Fibroblast of lung (primary cell): ENCODE measurements at regions not wholly inside any gene's neighbourhood (a gene's known extent, or its start where the extent isn't known, plus 50 kb on each side); places are given as distances from the start of the nearest gene placed in this dataset.

Experiments used
- DNase-seq, 2 donors: peaks; one replicate each; pipeline versions ENCODE4 v3.0.0 to v3.0.0-alpha.2; 2010; ENCODE audit warnings: low read depth in 2 of 2
- H2AFZ ChIP-seq: 2 replicates; pipeline ENCODE4 v1.5.1; 2012; ENCODE audit warnings: low read length, control low read depth, inconsistent platforms
- H3K27ac ChIP-seq: 2 replicates; pipeline ENCODE4 v1.5.1; 2011; ENCODE audit warnings: low read length, control low read depth; ENCODE audit not compliant: insufficient read depth
- H3K27me3 ChIP-seq: 2 replicates; pipeline ENCODE4 v1.5.1; 2011; ENCODE audit warnings: mild to moderate bottlenecking, low read length; ENCODE audit not compliant: control insufficient read depth, insufficient read depth
- H3K36me3 ChIP-seq: 2 replicates; pipeline ENCODE4 v1.5.1; 2011; ENCODE audit warnings: low read length; ENCODE audit not compliant: control insufficient read depth, insufficient read depth
- H3K4me1 ChIP-seq: 2 replicates; pipeline ENCODE4 v1.5.1; 2011; ENCODE audit warnings: low read length; ENCODE audit not compliant: control insufficient read depth, insufficient read depth; ENCODE audit errors: extremely low read depth
- H3K4me2 ChIP-seq: 2 replicates; pipeline ENCODE4 v1.5.1; 2011; ENCODE audit warnings: low read length, control low read depth; ENCODE audit not compliant: insufficient read depth; ENCODE audit errors: extremely low read depth
- H3K4me3 ChIP-seq, 4 experiments: fragments of 200-600 bp in 1 of 4; sonication (generic) in 1 of 4; replicated peaks in 1 of 4; 2 replicates each; pipeline ENCODE4 v1.5.1; 2011 to 2016; ENCODE audit warnings: low read length in 4 of 4, low read depth in 3 of 4, mild to moderate bottlenecking in 3 of 4, control low read depth in 2 of 4, inconsistent platforms in 1 of 4, mixed read lengths in 1 of 4; ENCODE audit not compliant: insufficient read depth in 1 of 4; ENCODE audit errors: control extremely low read depth in 1 of 4
- H3K79me2 ChIP-seq: 2 replicates; pipeline ENCODE4 v1.5.1; 2012; ENCODE audit warnings: mild to moderate bottlenecking, low read length, inconsistent platforms; ENCODE audit not compliant: control insufficient read depth, insufficient read depth
- H3K9ac ChIP-seq: 2 replicates; pipeline ENCODE4 v1.5.1; 2011; ENCODE audit warnings: mild to moderate bottlenecking, low read length, control low read depth; ENCODE audit not compliant: insufficient read depth
- H3K9me3 ChIP-seq: 2 replicates; pipeline ENCODE4 v1.5.1; 2012; ENCODE audit warnings: low read depth, low read length; ENCODE audit not compliant: control insufficient read depth, insufficient read depth
- H4K20me1 ChIP-seq: 2 replicates; pipeline ENCODE4 v1.5.1; 2011; ENCODE audit warnings: low read length; ENCODE audit not compliant: control insufficient read depth, insufficient read depth; ENCODE audit errors: extremely low read depth
- CTCF ChIP-seq, 2 donors: IDR thresholded peaks in 1 of 2; conservative IDR thresholded peaks in 1 of 2; 1 replicate in 1 of 2; 2 replicates in 1 of 2; pipeline ENCODE4 v1.5.1; 2011 to 2012; ENCODE audit warnings: low read length in 2 of 2, control low read depth in 1 of 2, inconsistent platforms in 1 of 2, low read depth in 1 of 2, mild to moderate bottlenecking in 1 of 2
- EZH2 ChIP-seq: IDR thresholded peaks from 2 replicates; pipeline ENCODE4 v1.5.1; 2012; ENCODE audit warnings: low read length, control low read depth, mild to moderate bottlenecking; ENCODE audit errors: missing control alignments

- Histone ChIP-seq H2AFZ (no peak overlapping the region), H3K4me1 (no peaks in the 10 kb centered on the region), H3K27ac (no peak overlapping the region), H3K36me3 (no peaks in the 10 kb centered on the region), H3K4me2 (no peak overlapping the region), H3K4me3 (no peak overlapping the region), H3K9ac (no peak overlapping the region), H3K27me3 (no peaks in the 10 kb centered on the region), H3K79me2 (no peaks in the 10 kb centered on the region), H3K9me3 (no peaks in the 10 kb centered on the region), H4K20me1 (no peaks in the 10 kb centered on the region)
- DNase-seq: peak in 1 of 2 donors; percentile 5
- TF ChIP-seq EZH2 (no peak), CTCF (conservative IDR thresholded peaks at IDR 0.05 in 1 of 2, IDR thresholded peaks at IDR 0.05 in 1 of 2; ENCODE audit: low read depth in 1 of 2, low read length in 2 of 2) (no peak)
These were observed 112.3 kb downstream of the TTC6 start for GRCh38 chr14:37707716-37708115.

- Histone ChIP-seq H3K79me2 (no peaks in the 10 kb centered on the region), H3K27me3 (no peaks in the 10 kb centered on the region), H4K20me1 (no peaks in the 10 kb centered on the region), H3K9me3 (no peaks in the 10 kb centered on the region), H2AFZ (no peak overlapping the region), H3K4me2 (no peak overlapping the region), H3K9ac (no peak overlapping the region), H3K27ac (no peak overlapping the region), H3K36me3 (no peaks in the 10 kb centered on the region), H3K4me1 (no peaks in the 10 kb centered on the region), H3K4me3 (no peak overlapping the region)
- TF ChIP-seq EZH2: no peak
- no peak for TF ChIP-seq CTCF (conservative IDR thresholded peaks at IDR 0.05 in 1 of 2, IDR thresholded peaks at IDR 0.05 in 1 of 2; ENCODE audit: low read depth in 1 of 2, low read length in 2 of 2)
- peak in 1 of 2 donors; percentile 68 for DNase-seq
These were observed 113.1 kb downstream of the TTC6 start for GRCh38 chr14:37708481-37708880.

GRCh38 chr14:37709419-37710195, 114.2 kb downstream of the TTC6 start:
- Histone ChIP-seq H3K79me2 (no peaks in the 10 kb centered on the region), H3K4me3 (no peak overlapping the region), H3K9me3 (no peaks in the 10 kb centered on the region), H2AFZ (no peak overlapping the region), H4K20me1 (no peaks in the 10 kb centered on the region), H3K27me3 (no peaks in the 10 kb centered on the region), H3K27ac (no peak overlapping the region), H3K9ac (no peak overlapping the region), H3K4me1 (no peaks in the 10 kb centered on the region), H3K4me2 (no peak overlapping the region), H3K36me3 (no peaks in the 10 kb centered on the region)
- DNase-seq: peak; percentile 17 to 53
- TF ChIP-seq EZH2 (no peak), CTCF (conservative IDR thresholded peaks at IDR 0.05 in 1 of 2, IDR thresholded peaks at IDR 0.05 in 1 of 2; ENCODE audit: low read depth in 1 of 2, low read length in 2 of 2) (peak in 1 of 2 donors; percentile 52)
